ENCODE measurements at regions not wholly inside any gene's neighbourhood (a gene's known extent, or its start where the extent isn't known, plus 50 kb on each side); places are given as distances from the start of the nearest gene placed in this dataset.
A peak's percentile ranks its signal among the peaks of the same experiment; 100 is the strongest.

GRCh38 chr1:234985007-234985370, 143.6 kb downstream of the TOMM20 start:
- no peak for DNase-seq (ENCODE audit: low read depth)
- H3K4me3 ChIP-seq (replicated peaks; ENCODE audit: low read depth, low read length) = no peak overlapping the region
- no peak for TF ChIP-seq CTCF (IDR thresholded peaks at IDR 0.05; ENCODE audit: low read length, missing control alignments)

DNA sequence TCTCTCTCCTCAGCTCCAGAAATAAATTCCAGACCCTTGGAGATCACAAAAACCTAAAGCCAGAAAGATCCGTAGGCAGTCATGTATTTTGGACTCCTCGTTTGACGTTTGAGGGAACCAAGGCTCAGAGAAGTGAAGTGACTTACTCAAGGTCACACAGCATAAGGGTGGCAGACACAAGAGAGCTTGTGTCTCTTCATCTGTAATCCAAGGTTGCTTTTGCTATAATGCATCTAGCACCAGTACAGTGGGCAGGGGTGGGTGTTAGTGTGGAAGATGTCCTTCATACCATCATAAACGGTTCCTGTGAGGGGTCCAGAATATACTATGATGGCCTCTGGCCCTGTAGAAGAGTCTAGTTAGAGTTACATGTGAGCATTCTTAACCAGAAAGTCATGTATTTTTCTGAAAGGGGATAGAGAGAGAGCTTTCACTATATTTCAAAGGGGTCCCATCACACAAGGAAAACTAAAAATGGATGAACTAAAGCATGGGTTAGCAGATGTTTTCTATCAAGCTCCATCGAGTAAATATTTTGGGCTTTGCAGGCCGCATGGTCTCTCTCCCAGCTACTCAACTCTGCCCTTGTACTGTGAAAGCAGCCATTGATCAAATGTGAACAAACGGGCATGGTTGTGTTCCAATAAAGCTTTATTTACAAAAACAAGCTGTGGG, 144.9 kb downstream of the TOMM20 start:
- no peak overlapping the region for H3K4me3 ChIP-seq (replicated peaks; ENCODE audit: low read depth, low read length)
- no peak for TF ChIP-seq CTCF (IDR thresholded peaks at IDR 0.05; ENCODE audit: low read length, missing control alignments)
- no peak for DNase-seq (ENCODE audit: low read depth)

DNA sequence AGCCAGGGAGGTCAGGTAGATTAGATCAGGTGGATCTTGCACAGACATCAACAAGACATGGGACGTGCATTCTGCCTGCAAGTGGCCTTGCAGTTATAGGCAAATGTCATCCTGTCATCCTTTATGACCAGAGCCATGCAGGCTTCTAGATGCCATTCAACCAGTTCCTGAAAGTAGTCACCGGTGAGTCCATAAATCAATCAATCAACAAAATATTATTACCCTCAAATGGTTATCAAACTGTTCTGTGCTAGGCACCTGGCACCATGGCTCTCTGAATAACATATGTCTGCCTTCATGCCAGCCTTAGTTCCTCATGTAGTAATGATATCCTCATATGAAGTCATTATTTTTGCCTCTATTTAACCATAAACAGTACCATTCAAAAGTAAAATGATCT, 146.9 kb downstream of the TOMM20 start:
- TF ChIP-seq CTCF (IDR thresholded peaks at IDR 0.05; ENCODE audit: low read length, missing control alignments) = no peak
- DNase-seq (ENCODE audit: low read depth) = no peak
- no peak overlapping the region for H3K4me3 ChIP-seq (replicated peaks; ENCODE audit: low read depth, low read length)

- DNase-seq (ENCODE audit: low read depth) = peak; percentile 98
- TF ChIP-seq CTCF (IDR thresholded peaks at IDR 0.05; ENCODE audit: low read length, missing control alignments) = no peak
- H3K4me3 ChIP-seq (replicated peaks; ENCODE audit: low read depth, low read length) = peak overlapping the region; percentile 6
Observed at GRCh38 chr1:234980645-234981396, 147.8 kb downstream of the TOMM20 start.

DNA sequence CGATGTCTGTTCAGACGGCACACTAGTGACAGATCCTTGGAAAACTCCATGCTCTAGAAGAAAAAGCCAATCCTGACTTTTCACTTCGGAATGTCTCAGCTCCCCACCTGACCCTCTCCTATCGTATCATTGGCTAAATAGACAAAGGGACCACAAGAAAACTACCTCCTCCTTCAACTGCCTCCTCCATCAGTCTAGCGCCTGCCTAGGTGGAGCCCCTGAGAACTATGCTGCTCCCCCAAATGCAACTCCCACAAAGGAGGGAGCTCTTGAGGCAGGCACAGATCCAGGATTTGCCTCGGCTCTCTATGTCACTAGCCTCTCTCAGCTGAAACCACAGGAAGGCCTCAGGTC, 148.4 kb downstream of the TOMM20 start:
- no peak for TF ChIP-seq CTCF (IDR thresholded peaks at IDR 0.05; ENCODE audit: low read length, missing control alignments)
- peak overlapping the region; percentile 6 for H3K4me3 ChIP-seq (replicated peaks; ENCODE audit: low read depth, low read length)
- peak; percentile 83 for DNase-seq (ENCODE audit: low read depth)

GRCh38 chr1:234979296-234980279, 149.0 kb downstream of the TOMM20 start:
- no peak overlapping the region for H3K4me3 ChIP-seq (replicated peaks; ENCODE audit: low read depth, low read length)
- DNase-seq (ENCODE audit: low read depth) = no peak
- TF ChIP-seq CTCF (IDR thresholded peaks at IDR 0.05; ENCODE audit: low read length, missing control alignments) = no peak
